Gastroesophageal sphincter (tissue), 3 donors: ENCODE measurements at regions not wholly inside any gene's neighbourhood (a gene's known extent, or its start where the extent isn't known, plus 50 kb on each side); places are given as distances from the start of the nearest gene placed in this dataset.

Source experiments
- POLR2A ChIP-seq, 2 donors: fragments of 450-650 bp; IDR thresholded peaks; one replicate each; pipeline ENCODE4 v1.6.1; 2017; ENCODE audit warnings: antibody characterized with exemption in 2 of 2, mild to moderate bottlenecking in 2 of 2, moderate library complexity in 1 of 2
- TF ChIP-seq, protein P1 (sequence below), 4 experiments: fragments of 200-600 bp in 2 of 4; fragments of 450-650 bp in 2 of 4; sonication (generic) in 1 of 4; IDR thresholded peaks; one replicate each; pipeline ENCODE4 v1.5.1; 2017 to 2019; ENCODE audit warnings: antibody characterized with exemption in 4 of 4, mild to moderate bottlenecking in 2 of 4, moderate library complexity in 2 of 4

DNA sequence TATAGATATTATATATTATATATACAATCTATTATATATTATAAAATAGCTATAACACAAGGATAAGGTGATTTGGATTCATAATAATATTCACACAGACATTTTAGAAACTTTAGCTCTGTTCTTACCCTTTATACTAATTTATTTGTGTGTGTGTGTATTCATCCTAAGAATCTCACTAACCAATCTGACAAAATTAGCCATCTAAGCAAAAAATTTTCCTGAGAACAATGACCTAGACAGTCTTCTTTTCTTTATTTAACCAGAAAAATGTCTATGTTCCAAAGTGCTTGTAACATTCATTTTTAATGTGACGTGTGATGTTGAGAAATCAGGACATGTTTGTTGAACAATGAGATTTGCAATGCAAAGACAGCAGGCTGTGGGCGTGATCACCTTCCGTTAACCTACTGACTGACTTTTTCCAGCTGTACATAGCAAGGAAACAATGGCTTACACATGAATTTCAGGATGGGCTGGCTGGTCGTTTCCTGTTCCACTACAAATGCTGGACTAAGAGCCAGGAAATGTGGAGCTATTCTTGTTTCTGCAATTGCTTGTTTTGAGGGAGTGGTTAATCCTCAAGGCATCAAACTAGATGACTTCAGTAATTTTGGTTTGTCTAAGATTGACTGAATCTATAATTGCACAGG is 634.6 kb upstream of the ARGLU1 start:
- no peak for TF ChIP-seq POLR2A (IDR thresholded peaks at IDR 0.05)
- TF ChIP-seq, protein P1, sequence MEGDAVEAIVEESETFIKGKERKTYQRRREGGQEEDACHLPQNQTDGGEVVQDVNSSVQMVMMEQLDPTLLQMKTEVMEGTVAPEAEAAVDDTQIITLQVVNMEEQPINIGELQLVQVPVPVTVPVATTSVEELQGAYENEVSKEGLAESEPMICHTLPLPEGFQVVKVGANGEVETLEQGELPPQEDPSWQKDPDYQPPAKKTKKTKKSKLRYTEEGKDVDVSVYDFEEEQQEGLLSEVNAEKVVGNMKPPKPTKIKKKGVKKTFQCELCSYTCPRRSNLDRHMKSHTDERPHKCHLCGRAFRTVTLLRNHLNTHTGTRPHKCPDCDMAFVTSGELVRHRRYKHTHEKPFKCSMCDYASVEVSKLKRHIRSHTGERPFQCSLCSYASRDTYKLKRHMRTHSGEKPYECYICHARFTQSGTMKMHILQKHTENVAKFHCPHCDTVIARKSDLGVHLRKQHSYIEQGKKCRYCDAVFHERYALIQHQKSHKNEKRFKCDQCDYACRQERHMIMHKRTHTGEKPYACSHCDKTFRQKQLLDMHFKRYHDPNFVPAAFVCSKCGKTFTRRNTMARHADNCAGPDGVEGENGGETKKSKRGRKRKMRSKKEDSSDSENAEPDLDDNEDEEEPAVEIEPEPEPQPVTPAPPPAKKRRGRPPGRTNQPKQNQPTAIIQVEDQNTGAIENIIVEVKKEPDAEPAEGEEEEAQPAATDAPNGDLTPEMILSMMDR (IDR thresholded peaks at IDR 0.05), result no peak
